ENCODE measurements at regions not wholly inside any gene's neighbourhood (a gene's known extent, or its start where the extent isn't known, plus 50 kb on each side); places are given as distances from the start of the nearest gene placed in this dataset.

- Histone ChIP-seq H3K36me3 (ENCODE audit: control insufficient read depth, insufficient read depth, low read length) (no peaks in the 10 kb centered on the region), H3K4me1 (replicated peaks in 1 of 2; ENCODE audit: control insufficient read depth in 2 of 2, insufficient read depth in 2 of 2, low read length in 2 of 2) (no peaks in the 10 kb centered on the region), H2AFZ (ENCODE audit: low read depth, low read length) (no peak overlapping the region), H3K27me3 (ENCODE audit: control insufficient read depth in 2 of 2, insufficient read depth in 2 of 2, low read length in 2 of 2) (no peaks in the 10 kb centered on the region; a peak in 1 of 5 replicates), H3K9me1 (ENCODE audit: control insufficient read depth, insufficient read depth, low read length) (no peaks in the 10 kb centered on the region), H3K9me3 (replicated peaks; ENCODE audit: control insufficient read depth, insufficient read depth, low read depth, low read length) (no peaks in the 10 kb centered on the region), H4K20me1 (replicated peaks; ENCODE audit: control insufficient read depth, insufficient read depth, low read length) (no peaks in the 10 kb centered on the region), H3K9ac (ENCODE audit: insufficient read depth in 1 of 2, low read depth in 2 of 2, low read length in 2 of 2) (no peak overlapping the region), H3K4me2 (ENCODE audit: insufficient read depth, low read length) (no peak overlapping the region), H3K79me2 (ENCODE audit: control insufficient read depth, insufficient read depth, low read length) (no peaks in the 10 kb centered on the region), H3K27ac (ENCODE audit: extremely low read depth, low read depth, low read length) (no peak overlapping the region), H3K4me3 (no peak overlapping the region)
- WGBS (ENCODE audit: insufficient coverage, low coverage, missing lambda C conversion rate) = 0% methylated on average over 8 of the region's 8 CpGs
- no peak for ATAC-seq
- DNase-seq (ENCODE audit: extremely low read depth in 1 of 4, low spot score in 3 of 4) = no peak
- no peak for TF ChIP-seq ARID1B (IDR thresholded peaks at IDR 0.05)
- CTCF ChIA-PET (ENCODE audit: low intra/inter-chr PET ratio) = no interaction called here
- FAIRE-seq = no peak
- intact Hi-C loops (cut with micrococcal nuclease) = no loop called here
- POLR2A ChIA-PET = interaction anchor here (0.7 kb wide), 1 partner anchor 95 kb away, joined by 3 read pairs; no protein-coding TSS in a partner anchor
- BruUV-seq (replicated peaks) = no TSS peak
- in situ Hi-C loops (cut with MboI) = no loop called here
Observed at GRCh38 chr5:159800131-159800840, 116.0 kb upstream of the ADRA1B start.

- no peaks in the 10 kb centered on the region for H3K9me1 ChIP-seq (ENCODE audit: control insufficient read depth, insufficient read depth, low read length)
- no peak for DNase-seq (ENCODE audit: extremely low read depth in 1 of 4, low spot score in 3 of 4)
- FAIRE-seq = no peak
- in situ Hi-C loops (cut with MboI) = no loop called here
- 0 out of 3 replicates have a peak, but pooled peaks have one; percentile 43 for ATAC-seq
- POLR2A ChIA-PET = interaction anchor here (0.7 kb wide), 1 partner anchor 96 kb away, joined by 3 read pairs; no protein-coding TSS in a partner anchor
- H3K4me3 ChIP-seq = no peak overlapping the region
- no peaks in the 10 kb centered on the region for H3K9me3 ChIP-seq (replicated peaks; ENCODE audit: control insufficient read depth, insufficient read depth, low read depth, low read length)
- WGBS (ENCODE audit: insufficient coverage, low coverage, missing lambda C conversion rate) = 3% methylated on average over 8 of the region's 8 CpGs
- no peak overlapping the region for H2AFZ ChIP-seq (ENCODE audit: low read depth, low read length)
- H3K4me1 ChIP-seq (replicated peaks in 1 of 2; ENCODE audit: control insufficient read depth in 2 of 2, insufficient read depth in 2 of 2, low read length in 2 of 2) = no peaks in the 10 kb centered on the region
- intact Hi-C loops (cut with micrococcal nuclease) = no loop called here
- no peak overlapping the region for H3K9ac ChIP-seq (ENCODE audit: insufficient read depth in 1 of 2, low read depth in 2 of 2, low read length in 2 of 2)
- H3K27ac ChIP-seq (ENCODE audit: extremely low read depth, low read depth, low read length) = no peak overlapping the region
- no peaks in the 10 kb centered on the region for H4K20me1 ChIP-seq (replicated peaks; ENCODE audit: control insufficient read depth, insufficient read depth, low read length)
- H3K4me2 ChIP-seq (ENCODE audit: insufficient read depth, low read length) = no peak overlapping the region
- CTCF ChIA-PET (ENCODE audit: low intra/inter-chr PET ratio) = no interaction called here
- no peaks in the 10 kb centered on the region for H3K36me3 ChIP-seq (ENCODE audit: control insufficient read depth, insufficient read depth, low read length)
- H3K27me3 ChIP-seq (ENCODE audit: control insufficient read depth in 2 of 2, insufficient read depth in 2 of 2, low read length in 2 of 2) = no peaks in the 10 kb centered on the region; a peak in 1 of 5 replicates
- BruUV-seq (replicated peaks) = no TSS peak
- H3K79me2 ChIP-seq (ENCODE audit: control insufficient read depth, insufficient read depth, low read length) = no peaks in the 10 kb centered on the region
- TF ChIP-seq UBTF (IDR thresholded peaks at IDR 0.05; ENCODE audit: borderline replicate concordance in 1 of 2, low read depth in 2 of 2, low read length in 2 of 2) (no peak), THRB (CRISPR knock-in tag; conservative IDR thresholded peaks at IDR 0.05) (no peak), HES1 (IDR thresholded peaks at IDR 0.05; ENCODE audit: low read depth) (no peak), CREM (IDR thresholded peaks at IDR 0.05; ENCODE audit: low read depth) (no peak), ZNF124 (CRISPR knock-in tag; IDR thresholded peaks at IDR 0.05) (no peak), USF1 (CRISPR knock-in tag; IDR thresholded peaks at IDR 0.05) (peak; percentile 61)
Observed at GRCh38 chr5:159801303-159801702, 115.0 kb upstream of the ADRA1B start.
